Hepatocyte (in vitro differentiated cells): ENCODE measurements at regions not wholly inside any gene's neighbourhood (a gene's known extent, or its start where the extent isn't known, plus 50 kb on each side); places are given as distances from the start of the nearest gene placed in this dataset.

Experiments
- DNase-seq: peaks from one replicate; pipeline ENCODE4 v3.0.0-alpha.2; 2016; ENCODE audit warnings: low spot score
- H2AFZ ChIP-seq: fragments of 200-600 bp; sonication (generic); 2 replicates; pipeline ENCODE4 v1.6.0; 2016; ENCODE audit warnings: antibody characterized with exemption, mild to moderate bottlenecking
- H3K27ac ChIP-seq: fragments of 200-600 bp; sonication (generic); 2 replicates; pipeline ENCODE4 v1.5.1; 2016; ENCODE audit warnings: mild to moderate bottlenecking
- H3K27me3 ChIP-seq: fragments of 200-600 bp; sonication (generic); 2 replicates; pipeline ENCODE4 v1.6.1; 2016
- H3K36me3 ChIP-seq: fragments of 200-600 bp; sonication (generic); replicated peaks from 2 replicates; pipeline ENCODE4 v1.5.1; 2016; ENCODE audit warnings: low read depth; ENCODE audit not compliant: insufficient read depth
- H3K4me1 ChIP-seq: fragments of 200-600 bp; sonication (generic); 2 replicates; pipeline ENCODE4 v1.5.1; 2016; ENCODE audit warnings: mild to moderate bottlenecking, moderate library complexity; ENCODE audit not compliant: insufficient read depth
- H3K4me2 ChIP-seq: fragments of 200-600 bp; sonication (generic); 2 replicates; pipeline ENCODE4 v1.6.0; 2016
- H3K4me3 ChIP-seq: fragments of 200-600 bp; sonication (generic); 2 replicates; pipeline ENCODE4 v1.5.1; 2016; ENCODE audit warnings: mild to moderate bottlenecking
- H3K79me2 ChIP-seq: fragments of 200-600 bp; sonication (generic); 2 replicates; pipeline ENCODE4 v1.6.0; 2017; ENCODE audit warnings: mild to moderate bottlenecking
- H3K9me2 ChIP-seq: fragments of 200-600 bp; sonication (generic); replicated peaks from 2 replicates; pipeline ENCODE4 v1.6.0; 2017; ENCODE audit warnings: mild to moderate bottlenecking; ENCODE audit not compliant: insufficient read depth
- H3K9me3 ChIP-seq: fragments of 200-600 bp; sonication (generic); 2 replicates; pipeline ENCODE4 v1.5.1; 2016; ENCODE audit warnings: low read depth, mild to moderate bottlenecking
- H4K20me1 ChIP-seq: fragments of 200-600 bp; sonication (generic); 2 replicates; pipeline ENCODE4 v1.6.0; 2016; ENCODE audit warnings: mild to moderate bottlenecking; ENCODE audit not compliant: insufficient read depth, poor library complexity, severe bottlenecking
- CTCF ChIP-seq: fragments of 200-600 bp; sonication (generic); IDR thresholded peaks from 2 replicates; pipeline ENCODE4 v1.5.1; 2016; ENCODE audit warnings: antibody characterized with exemption, mild to moderate bottlenecking; ENCODE audit not compliant: poor library complexity
- EZH2 ChIP-seq: fragments of 200-600 bp; sonication (generic); IDR thresholded peaks from 2 replicates; pipeline ENCODE4 v1.6.1; 2016; ENCODE audit warnings: antibody characterized with exemption, mild to moderate bottlenecking, borderline replicate concordance
- EZH2phosphoT487 ChIP-seq: fragments of 200-600 bp; sonication (generic); IDR thresholded peaks from one replicate; pipeline ENCODE4 v1.6.1; 2018; ENCODE audit warnings: antibody characterized with exemption, mild to moderate bottlenecking, low read depth, moderate library complexity; ENCODE audit not compliant: unreplicated experiment, severe bottlenecking
- WGBS: methylation state at CpG from one replicate; pipeline ENCODE4 v1.1.6; 2016; ENCODE audit warnings: low lambda C conversion rate; ENCODE audit errors: missing lambda C conversion rate; 5-methylcytosine and 5-hydroxymethylcytosine counted together

DNA sequence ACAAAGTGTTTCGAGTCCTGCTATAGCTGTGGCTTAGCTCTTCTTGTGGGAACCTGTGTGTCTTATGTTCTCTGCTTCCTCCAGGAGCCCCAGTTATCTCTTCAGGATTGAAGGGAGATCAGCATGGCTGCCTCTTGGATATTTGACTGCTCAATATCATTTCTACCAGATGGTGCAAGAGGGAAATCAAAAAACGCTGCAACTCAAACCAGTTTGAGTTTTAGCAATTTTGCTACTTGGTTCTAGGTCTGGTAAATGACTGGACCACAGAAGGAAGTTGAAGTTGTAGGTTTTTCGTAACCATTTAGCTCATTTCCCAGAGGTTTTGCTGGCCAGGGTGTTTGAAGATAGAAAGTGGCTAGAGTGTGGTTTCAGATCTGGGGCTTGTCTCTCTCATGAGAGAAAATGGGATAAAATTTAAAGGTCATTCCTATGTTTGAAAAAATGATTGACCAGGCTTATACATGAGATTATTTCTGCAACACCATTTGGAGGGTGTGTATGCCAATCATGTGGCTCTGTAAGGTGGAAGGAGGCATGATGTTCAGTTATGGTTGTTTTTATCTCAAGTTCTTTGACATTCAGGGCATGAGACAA is 210.4 kb downstream of the SPRY1 start:
- H3K4me1 ChIP-seq: no peaks in the 10 kb centered on the region
- WGBS: 91% methylated on average over 3 of the region's 3 CpGs
- no peak overlapping the region for H2AFZ ChIP-seq
- TF ChIP-seq EZH2 (no peak), CTCF (no peak), EZH2phosphoT487 (no peak)
- H3K9me2 ChIP-seq: no peaks in the 10 kb centered on the region
- H3K79me2 ChIP-seq: no peaks in the 10 kb centered on the region
- no peaks in the 10 kb centered on the region for H3K27me3 ChIP-seq
- no peak overlapping the region for H3K27ac ChIP-seq
- DNase-seq: no peak
- H4K20me1 ChIP-seq: no peaks in the 10 kb centered on the region
- no peaks in the 10 kb centered on the region for H3K9me3 ChIP-seq
- no peak overlapping the region for H3K4me2 ChIP-seq
- no peaks in the 10 kb centered on the region for H3K36me3 ChIP-seq
- H3K4me3 ChIP-seq: no peak overlapping the region

DNA sequence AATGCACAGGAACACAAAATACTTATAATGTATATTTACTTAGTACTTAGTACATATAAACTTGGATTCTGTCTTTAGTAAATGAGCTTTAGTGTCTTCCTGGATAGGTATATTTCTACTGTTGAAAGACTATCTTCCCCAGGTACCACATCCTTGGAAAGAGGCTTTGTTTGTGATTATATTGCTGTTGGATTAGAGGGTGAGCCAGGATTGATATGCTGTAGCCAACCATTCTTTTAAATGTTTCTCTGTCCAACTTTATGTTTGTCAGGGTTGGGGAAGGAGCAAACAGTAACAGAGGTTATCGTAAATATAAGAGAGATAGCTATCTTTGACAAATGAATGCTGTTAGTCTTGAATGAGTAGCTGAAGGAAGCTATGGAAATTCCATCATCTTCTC is 213.2 kb downstream of the SPRY1 start:
- Histone ChIP-seq H3K4me2 (no peak overlapping the region), H3K79me2 (no peaks in the 10 kb centered on the region), H3K4me3 (no peak overlapping the region), H2AFZ (no peak overlapping the region), H4K20me1 (no peaks in the 10 kb centered on the region), H3K27me3 (no peaks in the 10 kb centered on the region), H3K27ac (no peak overlapping the region), H3K36me3 (no peaks in the 10 kb centered on the region), H3K9me3 (no peaks in the 10 kb centered on the region), H3K9me2 (no peaks in the 10 kb centered on the region), H3K4me1 (peaks cover 5% of the 10 kb centered on the region)
- DNase-seq: no peak
- WGBS: 67% methylated on average over 1 of the region's 1 CpG
- no peak for TF ChIP-seq CTCF
- no peak for TF ChIP-seq EZH2
- no peak for TF ChIP-seq EZH2phosphoT487

GRCh38 chr4:123613586-123614344 is 217.2 kb downstream of the SPRY1 start:
- H3K27ac ChIP-seq: no peak overlapping the region

More at GRCh38 chr4:123613586-123614344, 217.2 kb downstream of the SPRY1 start:
- H3K36me3 ChIP-seq: no peaks in the 10 kb centered on the region
- peaks cover 5% of the 10 kb centered on the region for H3K4me1 ChIP-seq
- no peaks in the 10 kb centered on the region for H3K27me3 ChIP-seq
- WGBS: 72% methylated on average over 9 of the region's 9 CpGs
- H2AFZ ChIP-seq: no peak overlapping the region
- H3K9me2 ChIP-seq: no peaks in the 10 kb centered on the region
- TF ChIP-seq CTCF: no peak
- no peak for TF ChIP-seq EZH2
- no peak for TF ChIP-seq EZH2phosphoT487
- no peaks in the 10 kb centered on the region for H4K20me1 ChIP-seq
- no peak overlapping the region for H3K4me2 ChIP-seq
- no peak for DNase-seq
- no peaks in the 10 kb centered on the region for H3K9me3 ChIP-seq
- no peak overlapping the region for H3K4me3 ChIP-seq
- no peaks in the 10 kb centered on the region for H3K79me2 ChIP-seq
